ENCODE measurements at regions not wholly inside any gene's neighbourhood (a gene's known extent, or its start where the extent isn't known, plus 50 kb on each side); places are given as distances from the start of the nearest gene placed in this dataset.
"Not testable (repeated sequence)": the region's sequence is repeated elsewhere in the genome, so short reads cannot be mapped to it uniquely, and the experiment has no call there.

GRCh38 chr5:118603278-118603677 is 385.1 kb downstream of the DTWD2 start:
- DNase-seq: no peak

- no peak for DNase-seq
Observed at GRCh38 chr5:118598311-118598710, 390.0 kb downstream of the DTWD2 start.

GRCh38 chr5:118597543-118597942 is 390.8 kb downstream of the DTWD2 start:
- DNase-seq: no peak

GRCh38 chr5:118596255-118596654 is 392.1 kb downstream of the DTWD2 start:
- DNase-seq: no peak

GRCh38 chr5:118593003-118593328 is 395.4 kb downstream of the DTWD2 start:
- DNase-seq: no peak

GRCh38 chr5:118592229-118593002 is 395.9 kb downstream of the DTWD2 start:
- no peak for DNase-seq

- no peak for DNase-seq
Observed at GRCh38 chr5:118590806-118591205, 397.5 kb downstream of the DTWD2 start.

- DNase-seq: no peak
Observed at GRCh38 chr5:118580949-118581348, 407.4 kb downstream of the DTWD2 start.

- no peak for DNase-seq
Observed at GRCh38 chr5:118578093-118578492, 410.3 kb downstream of the DTWD2 start.

- no peak for DNase-seq
Observed at GRCh38 chr5:118577621-118578020, 410.7 kb downstream of the DTWD2 start.

- not testable (repeated sequence) for DNase-seq
Observed at GRCh38 chr5:118570276-118570675, 418.1 kb downstream of the DTWD2 start.

GRCh38 chr5:118569596-118569995 is 418.8 kb downstream of the DTWD2 start:
- DNase-seq: not testable (repeated sequence)

- DNase-seq: no peak
Observed at GRCh38 chr5:118565335-118565971, 422.9 kb downstream of the DTWD2 start.

GRCh38 chr5:118561971-118562370 is 426.4 kb downstream of the DTWD2 start:
- DNase-seq: no peak

- no peak for DNase-seq
Observed at GRCh38 chr5:118561235-118561634, 427.1 kb downstream of the DTWD2 start.

- no peak for DNase-seq
Observed at GRCh38 chr5:118558871-118559270, 429.5 kb downstream of the DTWD2 start.

GRCh38 chr5:118557251-118557661 is 431.1 kb downstream of the DTWD2 start:
- no peak for DNase-seq

GRCh38 chr5:118556792-118557191 is 431.6 kb downstream of the DTWD2 start:
- DNase-seq: no peak

- no peak for DNase-seq
Observed at GRCh38 chr5:118555727-118556126, 432.6 kb downstream of the DTWD2 start.

- no peak for DNase-seq
Observed at GRCh38 chr5:118554981-118555380, 433.4 kb downstream of the DTWD2 start.

GRCh38 chr5:118554241-118554640 is 434.1 kb downstream of the DTWD2 start:
- no peak for DNase-seq

GRCh38 chr5:118553662-118554061 is 434.7 kb downstream of the DTWD2 start:
- no peak for DNase-seq

GRCh38 chr5:118552731-118553360 is 435.5 kb downstream of the DTWD2 start:
- DNase-seq: no peak

GRCh38 chr5:118552146-118552545 is 436.2 kb downstream of the DTWD2 start:
- DNase-seq: no peak
